HG03066 (cell line): ENCODE measurements at regions not wholly inside any gene's neighbourhood (a gene's known extent, or its start where the extent isn't known, plus 50 kb on each side); places are given as distances from the start of the nearest gene placed in this dataset.

Experiments
- ATAC-seq: cut with Tn5 transposase; IDR thresholded peaks from one replicate; pipeline ENCODE4 v1.9.1; 2021; ENCODE audit warnings: low read depth; ENCODE audit not compliant: unreplicated experiment

GRCh38 chr17:69928611-69929010, 146.4 kb upstream of the KCNJ16 start:
- no peak for ATAC-seq

DNA sequence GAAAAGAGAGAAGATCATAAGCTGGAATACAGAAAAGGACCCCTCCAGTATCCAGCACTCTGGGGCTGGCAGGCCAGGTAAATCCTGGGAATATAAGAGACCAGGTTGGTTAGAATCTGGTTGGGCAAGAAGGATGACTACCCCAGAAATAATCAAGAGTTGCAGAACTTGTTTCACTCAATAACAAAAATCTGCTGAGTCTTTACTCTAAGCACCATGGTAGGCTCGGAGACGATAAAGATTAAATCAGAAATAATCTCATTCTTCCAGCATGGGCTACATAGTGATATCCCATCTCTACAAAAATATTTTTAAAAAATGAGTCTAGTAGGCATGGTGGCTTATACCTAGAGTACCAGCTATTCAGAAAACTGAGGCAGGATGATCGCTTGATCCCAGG, 138.0 kb upstream of the KCNJ16 start:
- no peak for ATAC-seq

- ATAC-seq = no peak
These were observed 132.0 kb upstream of the KCNJ16 start for GRCh38 chr17:69943058-69943457.

GRCh38 chr17:69944406-69944805, 130.6 kb upstream of the KCNJ16 start:
- no peak for ATAC-seq

- ATAC-seq = no peak
These were observed 129.3 kb upstream of the KCNJ16 start for GRCh38 chr17:69945698-69946185.

GRCh38 chr17:69947027-69947759, 127.8 kb upstream of the KCNJ16 start:
- no peak for ATAC-seq

DNA sequence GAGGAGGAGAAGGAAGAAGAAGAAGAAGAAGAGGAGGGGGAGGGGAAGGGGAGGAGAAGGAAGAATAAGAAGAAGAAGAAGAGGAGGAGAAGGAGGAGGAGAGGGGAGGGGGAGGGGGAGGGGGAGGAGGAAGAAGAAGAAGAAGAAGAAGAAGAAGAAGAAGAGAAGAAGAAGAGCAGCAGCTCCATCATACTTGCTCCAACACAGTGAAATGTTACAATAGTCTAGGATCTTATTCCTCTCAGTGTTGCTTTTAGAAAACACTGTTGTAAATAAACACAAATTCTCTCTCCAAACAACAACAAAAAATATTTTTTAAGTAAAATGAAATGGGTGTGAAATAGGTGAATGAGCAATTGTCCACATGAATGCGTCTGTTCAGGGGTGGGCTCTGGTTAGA, 126.6 kb upstream of the KCNJ16 start:
- no peak for ATAC-seq

GRCh38 chr17:69949496-69949895, 125.5 kb upstream of the KCNJ16 start:
- ATAC-seq = no peak

DNA sequence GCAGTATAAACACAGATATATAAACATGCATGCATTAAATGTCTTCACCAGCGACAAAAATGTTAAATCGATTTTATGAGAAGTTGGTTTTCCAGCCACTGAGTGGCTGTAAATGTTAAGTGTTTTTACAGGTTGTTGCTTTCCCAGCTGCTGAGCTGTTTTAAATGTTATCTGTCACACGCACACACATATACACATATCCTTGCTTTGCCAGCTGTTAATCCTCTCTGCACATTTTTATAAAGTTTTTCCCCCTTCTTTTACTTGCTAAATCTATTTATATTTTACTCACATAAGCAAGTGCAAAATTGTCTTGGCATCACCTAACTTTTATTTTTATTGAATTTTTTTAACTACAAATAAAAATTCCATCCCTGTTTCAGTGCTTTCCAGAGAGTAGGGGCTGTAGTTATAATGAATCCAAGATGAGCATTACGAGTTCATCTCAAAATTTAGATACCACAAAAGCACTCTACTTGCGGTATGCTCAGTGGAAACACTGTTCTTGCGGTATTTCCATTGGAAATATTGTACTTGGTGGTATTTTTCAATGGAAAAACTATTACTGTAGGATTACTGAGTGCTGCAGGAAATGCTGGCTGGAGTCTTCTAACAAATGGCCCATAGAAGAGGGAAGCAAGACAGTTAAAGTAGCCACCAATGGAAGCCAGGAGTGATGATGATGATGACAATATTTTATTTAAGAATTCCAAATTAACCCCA, 124.9 kb upstream of the KCNJ16 start:
- ATAC-seq = no peak

DNA sequence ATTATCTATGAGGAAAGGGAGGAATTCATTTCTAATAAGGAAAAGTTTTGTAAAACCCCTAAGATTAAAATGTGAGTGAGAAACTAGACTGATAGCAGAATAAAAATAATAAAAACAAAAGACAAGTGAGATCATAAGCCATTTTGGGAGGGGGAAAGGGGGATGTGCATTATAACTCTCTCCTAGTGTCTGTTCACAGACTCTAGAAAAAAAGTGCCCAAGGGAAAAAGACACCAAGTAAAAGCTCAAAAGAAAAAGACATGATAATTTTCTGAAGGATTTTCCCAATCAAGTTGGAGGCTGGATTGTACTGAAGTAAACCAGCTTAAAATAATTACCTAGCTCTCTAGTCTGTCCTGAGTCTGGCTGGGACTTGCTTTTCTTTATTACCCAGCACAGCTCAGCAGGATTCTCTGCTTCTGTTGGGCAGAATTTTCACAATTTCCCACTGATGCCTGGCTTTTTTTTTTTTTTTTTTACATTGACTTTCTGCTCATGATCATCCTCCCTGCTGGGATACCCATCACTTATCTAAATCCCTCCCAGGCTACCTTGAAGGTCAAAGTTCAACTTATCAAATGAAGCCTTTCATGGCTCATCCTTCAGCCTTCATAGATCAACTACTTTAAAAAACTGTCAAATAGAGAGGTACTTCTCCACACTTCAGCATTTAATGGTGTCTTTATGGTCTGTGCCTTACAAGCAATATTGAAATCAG, 124.2 kb upstream of the KCNJ16 start:
- no peak for ATAC-seq

DNA sequence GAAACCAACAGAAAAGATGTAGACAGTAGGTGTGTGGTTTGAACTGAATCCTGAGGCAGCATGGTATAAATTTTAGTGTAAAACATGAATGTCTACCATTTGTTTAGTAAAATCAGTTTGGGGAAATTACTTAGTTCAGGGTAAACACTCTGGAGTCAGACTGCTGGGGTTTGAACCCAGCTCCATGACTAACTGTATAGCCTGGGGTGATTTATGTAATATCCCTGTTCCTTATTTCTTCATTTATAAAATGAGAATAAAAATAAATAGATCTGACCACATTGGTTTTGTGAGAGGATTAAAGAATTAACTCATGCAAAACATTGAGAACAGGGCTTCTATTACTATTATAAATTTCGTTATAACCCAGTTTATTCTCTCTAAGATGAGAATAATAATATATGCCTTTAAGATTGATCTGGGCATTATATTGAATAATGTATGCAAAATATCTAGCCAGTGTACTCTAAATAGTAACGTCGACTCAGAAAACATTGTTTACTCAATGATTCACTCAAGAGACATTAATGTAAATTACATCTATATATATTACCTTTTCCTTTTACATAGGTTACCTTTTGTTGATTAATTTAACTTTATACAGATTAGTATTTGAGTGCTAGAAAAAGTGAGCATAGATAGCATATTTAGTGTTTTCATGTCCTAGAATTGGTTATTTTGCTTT, 120.6 kb upstream of the KCNJ16 start:
- ATAC-seq = no peak

DNA sequence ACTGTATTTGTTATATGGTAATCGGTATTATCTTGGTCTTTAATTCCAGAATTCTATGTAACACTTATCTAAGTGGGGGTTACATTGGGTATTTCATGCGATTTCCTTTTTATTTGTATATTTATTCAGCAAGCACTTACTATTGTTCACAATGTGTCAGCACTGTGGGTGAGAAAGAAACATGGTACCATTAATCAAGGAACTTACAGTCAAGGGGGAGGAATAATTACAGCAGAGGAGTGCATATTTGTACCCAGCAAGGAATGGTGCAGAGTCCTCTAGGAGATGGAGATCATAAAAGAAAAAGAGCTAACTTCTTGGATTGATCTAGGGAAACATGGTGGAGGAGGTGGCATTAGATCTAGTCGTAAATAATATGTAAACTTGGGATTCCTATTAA, 117.0 kb upstream of the KCNJ16 start:
- ATAC-seq = no peak

- ATAC-seq = no peak
These were observed 115.7 kb upstream of the KCNJ16 start for GRCh38 chr17:69959283-69959682.

DNA sequence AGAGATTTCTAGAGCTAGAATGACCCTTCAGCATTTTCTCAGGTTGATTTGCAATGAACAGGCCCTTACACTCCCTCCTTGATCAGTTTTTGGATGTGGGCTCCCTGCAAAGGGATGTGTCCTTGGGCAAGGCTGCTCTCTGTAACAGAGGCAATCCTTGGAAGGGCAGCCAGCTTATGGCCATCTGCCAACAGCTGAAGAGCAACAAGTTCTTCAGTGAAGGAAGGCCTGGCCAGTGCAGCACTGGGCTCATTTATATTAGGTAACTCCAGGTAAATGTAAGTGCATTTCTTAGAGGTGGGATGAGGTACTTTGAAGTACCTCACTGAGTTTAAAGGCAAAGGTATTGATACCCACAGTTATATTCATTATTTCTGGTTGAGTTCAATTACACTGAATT, 114.3 kb upstream of the KCNJ16 start:
- ATAC-seq = no peak

DNA sequence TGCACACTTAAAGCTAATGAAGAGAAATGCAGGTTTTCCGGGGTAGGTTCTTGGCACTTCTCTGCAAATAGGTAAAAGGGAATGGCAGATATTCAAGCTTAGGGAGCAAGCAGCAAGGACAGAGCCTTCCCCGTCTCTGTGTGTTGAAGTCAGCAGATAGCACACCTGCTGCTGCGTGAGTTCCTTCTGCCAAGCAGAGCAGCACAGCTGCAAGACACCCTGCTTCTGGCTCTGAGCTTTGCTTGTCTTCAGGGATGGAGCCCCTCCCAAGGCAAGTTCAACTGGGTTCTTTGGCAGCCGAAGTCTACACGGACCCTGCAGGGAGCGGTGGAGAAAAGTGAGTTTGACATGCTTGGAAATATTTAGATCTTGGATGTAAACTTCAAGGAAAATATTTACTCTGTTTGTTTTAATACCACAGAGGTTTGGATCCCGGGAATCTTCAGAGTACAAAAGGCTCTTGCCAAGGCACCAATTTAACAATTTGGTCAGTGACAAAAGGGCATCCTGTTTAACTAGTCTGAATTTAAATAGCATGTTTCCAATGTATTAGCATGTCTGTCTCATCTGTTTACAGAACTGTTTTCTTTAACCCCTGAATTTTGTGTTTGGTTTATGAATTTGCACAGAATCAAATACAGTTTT, 113.4 kb upstream of the KCNJ16 start:
- no peak for ATAC-seq

DNA sequence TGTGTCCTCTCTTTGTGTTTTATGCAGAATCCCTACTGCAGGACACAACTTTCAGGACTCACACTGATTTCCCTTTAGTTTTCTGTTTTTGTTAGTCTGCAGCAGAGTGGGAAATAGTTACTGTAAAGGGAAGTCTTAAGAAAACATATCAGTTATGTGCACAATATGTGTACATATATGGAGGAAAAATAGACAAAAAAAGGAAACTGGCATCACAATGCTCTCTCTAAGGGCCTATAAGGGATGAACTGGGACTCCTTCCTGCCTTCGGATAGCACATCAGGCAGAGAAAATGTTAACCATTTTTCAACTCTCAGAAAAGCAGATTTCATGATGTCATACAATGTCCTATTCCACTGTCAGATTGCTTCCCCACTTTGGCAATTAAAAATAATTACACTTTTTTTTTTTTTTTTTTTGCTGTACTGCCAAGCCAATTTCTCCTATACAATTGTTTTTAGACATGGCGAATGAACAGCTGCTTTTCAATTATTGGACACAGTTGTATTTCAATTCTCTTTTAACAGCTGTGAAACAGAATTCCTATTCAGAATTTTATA, 112.5 kb upstream of the KCNJ16 start:
- no peak for ATAC-seq

GRCh38 chr17:69967910-69968411, 107.1 kb upstream of the KCNJ16 start:
- no peak for ATAC-seq

DNA sequence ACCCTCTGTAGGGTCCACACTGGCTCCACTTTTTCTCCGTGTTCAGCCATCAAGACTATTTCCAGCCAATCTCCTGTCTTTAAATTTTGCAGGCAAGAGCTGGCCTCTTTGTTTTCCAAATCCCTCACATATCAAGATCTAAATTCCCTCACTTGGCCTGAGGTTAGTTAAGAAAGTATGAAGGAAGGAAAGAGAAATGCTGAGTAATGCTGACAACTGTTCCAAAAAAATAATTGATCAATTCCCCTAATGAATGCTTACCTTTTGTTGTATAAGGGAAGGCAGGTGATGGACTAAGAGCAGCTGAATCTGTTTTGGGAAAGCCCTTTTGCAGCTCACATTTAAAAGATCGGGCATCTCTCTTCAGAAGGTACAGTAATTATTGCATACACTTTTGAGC, 105.1 kb upstream of the KCNJ16 start:
- no peak for ATAC-seq

DNA sequence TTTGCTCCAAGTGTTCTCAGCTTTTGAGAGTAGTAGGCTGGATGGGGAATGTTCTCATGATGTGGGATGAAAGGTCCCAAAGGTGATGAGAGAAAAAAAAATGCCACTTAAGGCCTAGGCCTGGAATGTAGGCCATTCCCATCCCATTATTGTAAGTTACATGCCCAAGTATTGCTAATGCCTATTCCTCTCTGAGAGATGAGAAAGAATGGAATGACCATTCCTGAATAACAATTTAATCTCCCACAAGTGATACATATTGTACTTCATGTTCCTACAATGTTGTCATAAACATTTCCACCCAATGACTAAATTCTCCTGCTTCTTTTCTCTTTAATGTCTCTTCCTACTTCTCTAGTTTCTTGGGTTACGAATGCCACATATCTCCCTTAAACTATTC, 102.8 kb upstream of the KCNJ16 start:
- ATAC-seq = no peak

GRCh38 chr17:69975808-69976207, 99.2 kb upstream of the KCNJ16 start:
- ATAC-seq = no peak
